Chondrocyte (in vitro differentiated cells): ENCODE measurements at regions not wholly inside any gene's neighbourhood (a gene's known extent, or its start where the extent isn't known, plus 50 kb on each side); places are given as distances from the start of the nearest gene placed in this dataset.

ENCODE experiments used
- DNase-seq: peaks from one replicate; pipeline ENCODE4 v3.0.0; 2021; ENCODE audit warnings: mixed read lengths, low spot score
- H3K27ac Mint-ChIP-seq: one replicate; pipeline ENCODE4 v1.8.0; 2021; ENCODE audit warnings: mild to moderate bottlenecking, moderate library complexity, mixed read lengths; ENCODE audit not compliant: unreplicated experiment
- H3K27me3 Mint-ChIP-seq: 2 replicates; pipeline ENCODE4 v1.8.0; 2021; ENCODE audit warnings: low read depth, mixed read lengths
- H3K36me3 Mint-ChIP-seq: 2 replicates; pipeline ENCODE4 v1.8.0; 2021; ENCODE audit warnings: low read depth, mixed read lengths
- H3K4me1 Mint-ChIP-seq: 2 replicates; pipeline ENCODE4 v1.8.0; 2021; ENCODE audit warnings: low read depth, mild to moderate bottlenecking, mixed read lengths
- H3K4me3 Mint-ChIP-seq: one replicate; pipeline ENCODE4 v1.8.0; 2021; ENCODE audit warnings: mild to moderate bottlenecking, moderate library complexity, mixed read lengths; ENCODE audit not compliant: unreplicated experiment
- H3K9me3 Mint-ChIP-seq: 2 replicates; pipeline ENCODE4 v1.8.0; 2021; ENCODE audit warnings: low read depth, mixed read lengths
- TF ChIP-seq, protein P1 (sequence below): fragments of 200-600 bp; sonication (generic); IDR thresholded peaks from 2 replicates; pipeline ENCODE4 v1.5.0; 2021; ENCODE audit warnings: antibody characterized with exemption, mild to moderate bottlenecking, moderate library complexity

DNA sequence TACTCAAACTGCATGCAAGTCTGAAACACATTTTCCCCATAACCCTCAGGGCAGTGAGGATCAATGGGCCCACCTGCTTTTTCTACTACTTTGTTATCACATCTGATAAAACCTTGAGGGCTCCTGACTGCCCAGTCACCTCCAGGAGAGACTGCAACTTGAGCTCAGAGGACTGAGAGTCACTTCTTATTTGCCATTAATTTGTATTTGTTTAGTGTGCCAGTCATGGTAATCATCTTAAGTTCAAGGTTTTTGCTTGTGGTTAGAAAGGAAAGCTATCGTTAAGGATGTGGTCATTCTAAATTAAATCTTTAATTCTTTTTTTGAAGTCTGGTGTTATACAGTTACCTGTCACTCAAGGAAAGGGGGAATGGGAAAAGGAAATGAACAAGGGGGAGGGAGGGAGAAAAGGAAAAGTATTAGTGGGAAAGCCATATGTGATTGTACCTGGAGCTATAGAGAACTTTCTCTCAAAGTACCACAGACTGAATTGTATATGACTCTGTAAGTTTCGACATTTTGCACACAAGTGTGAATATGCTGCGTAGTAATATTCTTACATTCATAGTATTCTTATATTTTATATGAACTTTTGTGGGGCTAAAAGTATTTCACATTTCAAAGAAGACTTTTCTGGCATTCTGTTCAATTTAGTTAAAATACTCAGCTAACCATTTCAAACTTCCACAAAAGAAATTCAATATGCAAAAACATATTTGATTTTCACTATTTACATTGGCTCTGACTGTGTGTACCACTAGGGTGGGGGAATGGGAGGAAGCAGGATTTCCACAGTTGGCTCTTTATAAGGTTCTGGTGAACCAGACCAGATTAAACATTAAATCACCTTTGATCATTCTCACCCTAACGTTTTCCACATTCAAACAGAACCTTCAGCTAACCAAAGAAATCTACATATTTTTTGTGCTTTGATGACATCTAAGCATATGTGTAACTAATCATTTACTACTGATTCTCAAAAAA is 166.5 kb upstream of the ATP11B start:
- Mint-ChIP-seq H3K4me1 (no peaks in the 10 kb centered on the region), H3K36me3 (no peaks in the 10 kb centered on the region), H3K27ac (no peak overlapping the region), H3K9me3 (peaks cover 9% of the 10 kb centered on the region), H3K27me3 (peaks cover 8% of the 10 kb centered on the region), H3K4me3 (no peak overlapping the region)
- TF ChIP-seq, protein P1, sequence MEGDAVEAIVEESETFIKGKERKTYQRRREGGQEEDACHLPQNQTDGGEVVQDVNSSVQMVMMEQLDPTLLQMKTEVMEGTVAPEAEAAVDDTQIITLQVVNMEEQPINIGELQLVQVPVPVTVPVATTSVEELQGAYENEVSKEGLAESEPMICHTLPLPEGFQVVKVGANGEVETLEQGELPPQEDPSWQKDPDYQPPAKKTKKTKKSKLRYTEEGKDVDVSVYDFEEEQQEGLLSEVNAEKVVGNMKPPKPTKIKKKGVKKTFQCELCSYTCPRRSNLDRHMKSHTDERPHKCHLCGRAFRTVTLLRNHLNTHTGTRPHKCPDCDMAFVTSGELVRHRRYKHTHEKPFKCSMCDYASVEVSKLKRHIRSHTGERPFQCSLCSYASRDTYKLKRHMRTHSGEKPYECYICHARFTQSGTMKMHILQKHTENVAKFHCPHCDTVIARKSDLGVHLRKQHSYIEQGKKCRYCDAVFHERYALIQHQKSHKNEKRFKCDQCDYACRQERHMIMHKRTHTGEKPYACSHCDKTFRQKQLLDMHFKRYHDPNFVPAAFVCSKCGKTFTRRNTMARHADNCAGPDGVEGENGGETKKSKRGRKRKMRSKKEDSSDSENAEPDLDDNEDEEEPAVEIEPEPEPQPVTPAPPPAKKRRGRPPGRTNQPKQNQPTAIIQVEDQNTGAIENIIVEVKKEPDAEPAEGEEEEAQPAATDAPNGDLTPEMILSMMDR: no peak
- no peak for DNase-seq

DNA sequence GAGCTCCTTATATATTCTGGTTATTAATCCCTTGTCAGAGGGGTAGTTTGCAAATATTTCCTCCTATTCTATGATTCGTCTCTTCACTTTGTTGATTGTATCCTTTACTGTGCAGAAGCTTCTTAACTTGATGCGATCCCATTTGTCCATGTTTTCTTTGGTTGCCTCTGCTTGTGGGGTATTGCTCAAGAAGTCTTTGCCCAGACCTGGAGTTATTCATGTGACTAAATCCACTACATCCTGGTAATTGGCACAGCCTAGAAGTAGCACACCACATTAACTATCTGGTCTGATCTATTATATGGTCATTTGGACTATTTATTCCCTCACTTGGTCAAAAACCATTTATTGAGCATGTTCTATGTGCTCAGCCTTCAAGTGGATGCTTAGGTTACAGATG is 164.8 kb upstream of the ATP11B start:
- DNase-seq: no peak
- H3K27me3 Mint-ChIP-seq: peaks cover 8% of the 10 kb centered on the region
- H3K36me3 Mint-ChIP-seq: no peaks in the 10 kb centered on the region
- peaks cover 9% of the 10 kb centered on the region for H3K9me3 Mint-ChIP-seq
- H3K4me1 Mint-ChIP-seq: no peaks in the 10 kb centered on the region
- no peak overlapping the region for H3K4me3 Mint-ChIP-seq
- TF ChIP-seq, protein P1: no peak
- no peak overlapping the region for H3K27ac Mint-ChIP-seq

DNA sequence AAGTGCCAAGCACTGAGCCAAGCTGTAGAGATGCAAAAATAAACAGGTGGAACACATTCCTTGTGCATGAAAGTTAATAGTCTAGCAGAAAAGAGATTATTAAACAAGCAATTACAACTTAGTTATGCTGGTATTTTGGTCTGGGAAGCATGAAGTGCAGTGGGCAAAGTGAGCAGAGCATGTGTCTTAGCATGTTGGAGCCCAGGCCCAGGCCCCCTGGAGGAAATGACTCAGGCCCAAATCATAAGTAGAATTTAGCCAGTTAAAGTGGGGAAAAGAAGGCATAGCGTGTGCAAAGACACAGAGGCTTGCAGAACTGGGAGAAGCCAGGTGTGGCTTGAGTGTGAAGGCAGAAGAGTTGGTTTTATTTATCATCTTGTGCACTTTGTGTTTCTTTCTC is 163.8 kb upstream of the ATP11B start:
- Mint-ChIP-seq H3K36me3 (no peaks in the 10 kb centered on the region), H3K27me3 (peaks cover 8% of the 10 kb centered on the region), H3K4me3 (no peak overlapping the region)

DNA sequence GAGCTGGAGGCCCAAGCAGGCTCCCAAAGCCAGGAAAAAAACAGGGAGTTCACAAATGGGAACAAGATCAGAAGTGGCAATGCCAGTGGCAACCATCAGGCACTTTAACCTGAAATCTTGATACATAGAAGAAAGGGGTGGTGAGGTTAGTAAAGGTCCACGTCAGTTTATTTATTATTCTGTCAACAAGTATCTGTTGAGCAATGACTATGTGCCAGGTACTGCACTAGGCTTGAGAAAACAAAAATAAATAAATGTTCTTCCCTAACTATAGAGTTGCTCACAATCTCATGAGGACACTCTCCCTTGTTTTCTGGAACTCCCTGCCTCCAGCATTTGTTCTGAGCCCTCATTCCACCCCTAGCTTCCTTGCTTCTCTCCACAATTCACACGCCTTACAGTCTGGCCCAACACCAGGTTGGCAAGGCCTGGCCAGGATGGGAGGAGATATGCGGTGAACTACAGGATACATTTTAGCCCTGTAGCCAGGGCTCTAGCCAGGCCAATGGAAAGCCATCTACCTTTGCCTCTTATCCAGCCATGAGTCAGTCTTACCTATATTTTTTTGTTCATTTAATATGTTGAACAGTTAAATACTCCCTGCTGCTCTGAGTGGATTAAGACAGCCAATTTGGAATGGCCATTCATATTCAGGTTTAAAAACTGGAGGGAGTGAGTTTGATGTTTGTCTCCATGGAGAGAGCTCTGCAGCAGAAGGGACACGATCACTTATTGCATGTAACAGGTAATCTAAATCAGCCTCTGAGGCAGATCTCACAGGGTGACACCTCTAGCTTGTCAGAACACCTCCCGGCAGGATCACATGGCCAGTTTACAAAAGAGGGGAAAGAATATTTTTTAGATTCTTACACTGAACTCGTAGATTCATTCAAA is 161.9 kb upstream of the ATP11B start:
- no peak overlapping the region for H3K27ac Mint-ChIP-seq
- no peak for DNase-seq
- no peaks in the 10 kb centered on the region for H3K4me1 Mint-ChIP-seq

More for the DNA sequence above, 163.8 kb upstream of the ATP11B start:
- Mint-ChIP-seq H3K4me1 (no peaks in the 10 kb centered on the region), H3K27ac (no peak overlapping the region), H3K9me3 (peaks cover 9% of the 10 kb centered on the region)
- TF ChIP-seq, protein P1: no peak
- no peak for DNase-seq

DNA sequence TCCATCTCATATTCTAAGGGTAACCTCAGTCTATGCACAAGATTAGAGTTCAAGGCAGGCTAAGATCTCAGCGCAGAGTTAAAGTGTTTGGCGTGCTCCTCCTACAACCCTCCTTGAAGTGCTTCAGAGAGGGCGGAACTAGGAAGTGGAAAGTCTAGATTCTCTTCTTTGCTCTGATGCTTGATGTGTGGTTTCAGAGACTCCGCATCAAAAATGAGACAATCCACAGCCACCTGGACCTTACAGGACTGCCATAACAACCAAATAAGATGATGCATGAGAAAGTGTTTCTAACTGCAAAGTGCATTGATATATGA is 161.3 kb upstream of the ATP11B start:
- Mint-ChIP-seq H3K4me3 (no peak overlapping the region), H3K27ac (no peak overlapping the region), H3K27me3 (peaks cover 11% of the 10 kb centered on the region), H3K9me3 (no peaks in the 10 kb centered on the region), H3K4me1 (no peaks in the 10 kb centered on the region), H3K36me3 (no peaks in the 10 kb centered on the region)
- TF ChIP-seq, protein P1: no peak
- DNase-seq: no peak

More for the DNA sequence above, 161.9 kb upstream of the ATP11B start:
- Mint-ChIP-seq H3K9me3 (no peaks in the 10 kb centered on the region), H3K27me3 (peaks cover 11% of the 10 kb centered on the region), H3K4me3 (no peak overlapping the region), H3K36me3 (no peaks in the 10 kb centered on the region)
- TF ChIP-seq, protein P1: no peak
